ENCODE measurements at regions not wholly inside any gene's neighbourhood (a gene's known extent, or its start where the extent isn't known, plus 50 kb on each side); places are given as distances from the start of the nearest gene placed in this dataset.

GRCh38 chr9:24462951-24463350 lies 82.7 kb downstream of the IZUMO3 start:
- Histone ChIP-seq H3K56ac (ENCODE audit: low read length) (no peak overlapping the region), H3K79me1 (ENCODE audit: low read length) (no peaks in the 10 kb centered on the region), H3K27me3 (ENCODE audit: insufficient read depth, low read length, poor library complexity) (no peaks in the 10 kb centered on the region), H3K27ac (ENCODE audit: low read depth, low read length) (no peak overlapping the region), H3K36me3 (ENCODE audit: control insufficient read depth, insufficient read depth, low read length) (no peaks in the 10 kb centered on the region), H3K79me2 (ENCODE audit: control insufficient read depth, insufficient read depth, low read length) (no peaks in the 10 kb centered on the region), H2BK120ac (ENCODE audit: low read depth, low read length) (no peak overlapping the region), H3K4me3 (ENCODE audit: low read length) (no peak overlapping the region), H3K4me1 (ENCODE audit: control insufficient read depth, low read depth, low read length) (no peaks in the 10 kb centered on the region), H3K4ac (ENCODE audit: low read depth, low read length) (no peak overlapping the region), H3K4me2 (ENCODE audit: low read length) (no peak overlapping the region), H3K23ac (ENCODE audit: low read length) (no peak overlapping the region), H3K9ac (ENCODE audit: low read length) (no peak overlapping the region), H3K18ac (ENCODE audit: low read length) (no peak overlapping the region), H4K8ac (ENCODE audit: low read depth, low read length) (no peak overlapping the region), H2BK5ac (ENCODE audit: low read length) (no peak overlapping the region), H4K5ac (ENCODE audit: low read length) (no peak overlapping the region), H2AK5ac (ENCODE audit: low read length) (no peak overlapping the region), H2BK15ac (replicated peaks; ENCODE audit: low read depth) (no peak overlapping the region)
- WGBS (ENCODE audit: extremely low coverage, insufficient coverage, low lambda C conversion rate): no CpG with 5 or more reads among the region's 4 CpGs
- DNase-seq: no peak

- H3K4me2 ChIP-seq (ENCODE audit: low read length): no peak overlapping the region
- no CpG with 5 or more reads among the region's 5 CpGs for WGBS (ENCODE audit: extremely low coverage, insufficient coverage, low lambda C conversion rate)
- H3K18ac ChIP-seq (ENCODE audit: low read length): no peak overlapping the region
- H4K8ac ChIP-seq (ENCODE audit: low read depth, low read length): no peak overlapping the region
- H3K23ac ChIP-seq (ENCODE audit: low read length): no peak overlapping the region
- H3K9ac ChIP-seq (ENCODE audit: low read length): no peak overlapping the region
- H2BK120ac ChIP-seq (ENCODE audit: low read depth, low read length): no peak overlapping the region
- no peaks in the 10 kb centered on the region for H3K36me3 ChIP-seq (ENCODE audit: control insufficient read depth, insufficient read depth, low read length)
- H3K4ac ChIP-seq (ENCODE audit: low read depth, low read length): no peak overlapping the region
- H3K56ac ChIP-seq (ENCODE audit: low read length): no peak overlapping the region
- H2BK5ac ChIP-seq (ENCODE audit: low read length): no peak overlapping the region
- H2AK5ac ChIP-seq (ENCODE audit: low read length): no peak overlapping the region
- DNase-seq: no peak
- no peaks in the 10 kb centered on the region for H3K27me3 ChIP-seq (ENCODE audit: insufficient read depth, low read length, poor library complexity)
- H3K4me1 ChIP-seq (ENCODE audit: control insufficient read depth, low read depth, low read length): no peaks in the 10 kb centered on the region
- H2BK15ac ChIP-seq (replicated peaks; ENCODE audit: low read depth): no peak overlapping the region
- H3K79me1 ChIP-seq (ENCODE audit: low read length): no peaks in the 10 kb centered on the region
- no peaks in the 10 kb centered on the region for H3K79me2 ChIP-seq (ENCODE audit: control insufficient read depth, insufficient read depth, low read length)
- no peak overlapping the region for H3K27ac ChIP-seq (ENCODE audit: low read depth, low read length)
- H4K5ac ChIP-seq (ENCODE audit: low read length): no peak overlapping the region
- H3K4me3 ChIP-seq (ENCODE audit: low read length): no peak overlapping the region
Observed at GRCh38 chr9:24460781-24461180, 84.9 kb downstream of the IZUMO3 start.

DNA sequence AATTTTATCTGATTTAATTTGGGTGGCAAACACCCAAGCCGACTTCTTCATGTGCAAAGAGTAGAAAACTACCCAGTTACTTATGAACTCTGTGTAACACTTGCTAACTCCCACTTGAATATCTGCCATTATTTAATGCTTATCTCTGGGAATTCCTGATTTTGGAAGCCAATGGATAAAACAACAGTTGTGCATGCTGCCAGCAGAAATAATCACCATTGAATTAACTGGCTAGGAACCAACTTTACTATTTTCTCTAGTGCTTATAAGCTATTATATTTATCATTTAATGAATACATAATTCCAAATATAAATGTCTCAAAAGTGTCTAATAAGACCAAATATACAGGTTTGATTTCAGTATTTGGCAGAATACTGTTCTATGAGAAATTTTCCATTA lies 85.7 kb downstream of the IZUMO3 start:
- Histone ChIP-seq H3K27me3 (ENCODE audit: insufficient read depth, low read length, poor library complexity) (no peaks in the 10 kb centered on the region), H2BK5ac (ENCODE audit: low read length) (no peak overlapping the region)
- no CpG with 5 or more reads among the region's 1 CpG for WGBS (ENCODE audit: extremely low coverage, insufficient coverage, low lambda C conversion rate)

GRCh38 chr9:24451346-24451745 lies 94.4 kb downstream of the IZUMO3 start:
- Histone ChIP-seq H3K56ac (ENCODE audit: low read length) (no peak overlapping the region), H3K27me3 (ENCODE audit: insufficient read depth, low read length, poor library complexity) (no peaks in the 10 kb centered on the region), H3K23ac (ENCODE audit: low read length) (no peak overlapping the region), H2AK5ac (ENCODE audit: low read length) (no peak overlapping the region), H3K27ac (ENCODE audit: low read depth, low read length) (no peak overlapping the region), H3K4me2 (ENCODE audit: low read length) (no peak overlapping the region), H3K4ac (ENCODE audit: low read depth, low read length) (no peak overlapping the region), H3K36me3 (ENCODE audit: control insufficient read depth, insufficient read depth, low read length) (no peaks in the 10 kb centered on the region), H3K18ac (ENCODE audit: low read length) (no peak overlapping the region), H3K4me1 (ENCODE audit: control insufficient read depth, low read depth, low read length) (no peaks in the 10 kb centered on the region), H2BK120ac (ENCODE audit: low read depth, low read length) (no peak overlapping the region), H3K79me1 (ENCODE audit: low read length) (no peaks in the 10 kb centered on the region), H4K8ac (ENCODE audit: low read depth, low read length) (no peak overlapping the region), H3K79me2 (ENCODE audit: control insufficient read depth, insufficient read depth, low read length) (no peaks in the 10 kb centered on the region), H2BK15ac (replicated peaks; ENCODE audit: low read depth) (no peak overlapping the region), H2BK5ac (ENCODE audit: low read length) (no peak overlapping the region), H3K4me3 (ENCODE audit: low read length) (no peak overlapping the region), H4K5ac (ENCODE audit: low read length) (no peak overlapping the region), H3K9ac (ENCODE audit: low read length) (no peak overlapping the region)
- WGBS (ENCODE audit: extremely low coverage, insufficient coverage, low lambda C conversion rate): no CpG with 5 or more reads among the region's 2 CpGs
- no peak for DNase-seq

More for the DNA sequence above, 85.7 kb downstream of the IZUMO3 start:
- Histone ChIP-seq H3K79me1 (ENCODE audit: low read length) (no peaks in the 10 kb centered on the region), H3K79me2 (ENCODE audit: control insufficient read depth, insufficient read depth, low read length) (no peaks in the 10 kb centered on the region), H3K4ac (ENCODE audit: low read depth, low read length) (no peak overlapping the region), H3K56ac (ENCODE audit: low read length) (no peak overlapping the region), H4K5ac (ENCODE audit: low read length) (no peak overlapping the region), H3K36me3 (ENCODE audit: control insufficient read depth, insufficient read depth, low read length) (no peaks in the 10 kb centered on the region), H3K23ac (ENCODE audit: low read length) (no peak overlapping the region), H4K8ac (ENCODE audit: low read depth, low read length) (no peak overlapping the region), H3K4me2 (ENCODE audit: low read length) (no peak overlapping the region), H3K27ac (ENCODE audit: low read depth, low read length) (no peak overlapping the region), H3K9ac (ENCODE audit: low read length) (no peak overlapping the region), H2BK120ac (ENCODE audit: low read depth, low read length) (no peak overlapping the region), H3K18ac (ENCODE audit: low read length) (no peak overlapping the region), H3K4me3 (ENCODE audit: low read length) (no peak overlapping the region), H2AK5ac (ENCODE audit: low read length) (no peak overlapping the region), H3K4me1 (ENCODE audit: control insufficient read depth, low read depth, low read length) (no peaks in the 10 kb centered on the region), H2BK15ac (replicated peaks; ENCODE audit: low read depth) (no peak overlapping the region)
- no peak for DNase-seq

- no peaks in the 10 kb centered on the region for H3K36me3 ChIP-seq (ENCODE audit: control insufficient read depth, insufficient read depth, low read length)
- H3K79me1 ChIP-seq (ENCODE audit: low read length): no peaks in the 10 kb centered on the region
- no CpG with 5 or more reads among the region's 1 CpG for WGBS (ENCODE audit: extremely low coverage, insufficient coverage, low lambda C conversion rate)
- H3K79me2 ChIP-seq (ENCODE audit: control insufficient read depth, insufficient read depth, low read length): no peaks in the 10 kb centered on the region
- no peak for DNase-seq
- no peak overlapping the region for H3K4ac ChIP-seq (ENCODE audit: low read depth, low read length)
- H3K27ac ChIP-seq (ENCODE audit: low read depth, low read length): no peak overlapping the region
- H2BK120ac ChIP-seq (ENCODE audit: low read depth, low read length): no peak overlapping the region
- no peak overlapping the region for H2BK15ac ChIP-seq (replicated peaks; ENCODE audit: low read depth)
- no peak overlapping the region for H4K8ac ChIP-seq (ENCODE audit: low read depth, low read length)
- H3K27me3 ChIP-seq (ENCODE audit: insufficient read depth, low read length, poor library complexity): no peaks in the 10 kb centered on the region
- no peak overlapping the region for H3K18ac ChIP-seq (ENCODE audit: low read length)
- no peak overlapping the region for H2BK5ac ChIP-seq (ENCODE audit: low read length)
- H4K5ac ChIP-seq (ENCODE audit: low read length): no peak overlapping the region
- no peak overlapping the region for H3K9ac ChIP-seq (ENCODE audit: low read length)
- H3K4me1 ChIP-seq (ENCODE audit: control insufficient read depth, low read depth, low read length): no peaks in the 10 kb centered on the region
- H3K56ac ChIP-seq (ENCODE audit: low read length): no peak overlapping the region
- no peak overlapping the region for H3K4me3 ChIP-seq (ENCODE audit: low read length)
- H3K4me2 ChIP-seq (ENCODE audit: low read length): no peak overlapping the region
- no peak overlapping the region for H3K23ac ChIP-seq (ENCODE audit: low read length)
- no peak overlapping the region for H2AK5ac ChIP-seq (ENCODE audit: low read length)
Observed at GRCh38 chr9:24449976-24450375, 95.7 kb downstream of the IZUMO3 start.

GRCh38 chr9:24439456-24439855 lies 106.2 kb downstream of the IZUMO3 start:
- no peak overlapping the region for H3K18ac ChIP-seq (ENCODE audit: low read length)

More at GRCh38 chr9:24439456-24439855, 106.2 kb downstream of the IZUMO3 start:
- H3K27ac ChIP-seq (ENCODE audit: low read depth, low read length): no peak overlapping the region
- no peak overlapping the region for H2BK120ac ChIP-seq (ENCODE audit: low read depth, low read length)
- no peak overlapping the region for H3K23ac ChIP-seq (ENCODE audit: low read length)
- no peak overlapping the region for H3K9ac ChIP-seq (ENCODE audit: low read length)
- H2BK15ac ChIP-seq (replicated peaks; ENCODE audit: low read depth): no peak overlapping the region
- no peak overlapping the region for H3K4ac ChIP-seq (ENCODE audit: low read depth, low read length)
- no peak overlapping the region for H4K8ac ChIP-seq (ENCODE audit: low read depth, low read length)
- H3K79me2 ChIP-seq (ENCODE audit: control insufficient read depth, insufficient read depth, low read length): no peaks in the 10 kb centered on the region
- no peak overlapping the region for H3K56ac ChIP-seq (ENCODE audit: low read length)
- no peak overlapping the region for H2AK5ac ChIP-seq (ENCODE audit: low read length)
- H4K5ac ChIP-seq (ENCODE audit: low read length): no peak overlapping the region
- H2BK5ac ChIP-seq (ENCODE audit: low read length): no peak overlapping the region
- no peak overlapping the region for H3K4me3 ChIP-seq (ENCODE audit: low read length)
- no peak overlapping the region for H3K4me2 ChIP-seq (ENCODE audit: low read length)
- H3K4me1 ChIP-seq (ENCODE audit: control insufficient read depth, low read depth, low read length): no peaks in the 10 kb centered on the region
- H3K79me1 ChIP-seq (ENCODE audit: low read length): no peaks in the 10 kb centered on the region
- H3K27me3 ChIP-seq (ENCODE audit: insufficient read depth, low read length, poor library complexity): no peaks in the 10 kb centered on the region
- no peak for DNase-seq
- H3K36me3 ChIP-seq (ENCODE audit: control insufficient read depth, insufficient read depth, low read length): no peaks in the 10 kb centered on the region
